GM19324 (cell line): ENCODE measurements at regions not wholly inside any gene's neighbourhood (a gene's known extent, or its start where the extent isn't known, plus 50 kb on each side); places are given as distances from the start of the nearest gene placed in this dataset.

ENCODE experiments used
- ATAC-seq: cut with Tn5 transposase; IDR thresholded peaks from one replicate; pipeline ENCODE4 v1.9.1; 2021; ENCODE audit warnings: mild to moderate bottlenecking, moderate library complexity; ENCODE audit not compliant: unreplicated experiment, low FRiP score

DNA sequence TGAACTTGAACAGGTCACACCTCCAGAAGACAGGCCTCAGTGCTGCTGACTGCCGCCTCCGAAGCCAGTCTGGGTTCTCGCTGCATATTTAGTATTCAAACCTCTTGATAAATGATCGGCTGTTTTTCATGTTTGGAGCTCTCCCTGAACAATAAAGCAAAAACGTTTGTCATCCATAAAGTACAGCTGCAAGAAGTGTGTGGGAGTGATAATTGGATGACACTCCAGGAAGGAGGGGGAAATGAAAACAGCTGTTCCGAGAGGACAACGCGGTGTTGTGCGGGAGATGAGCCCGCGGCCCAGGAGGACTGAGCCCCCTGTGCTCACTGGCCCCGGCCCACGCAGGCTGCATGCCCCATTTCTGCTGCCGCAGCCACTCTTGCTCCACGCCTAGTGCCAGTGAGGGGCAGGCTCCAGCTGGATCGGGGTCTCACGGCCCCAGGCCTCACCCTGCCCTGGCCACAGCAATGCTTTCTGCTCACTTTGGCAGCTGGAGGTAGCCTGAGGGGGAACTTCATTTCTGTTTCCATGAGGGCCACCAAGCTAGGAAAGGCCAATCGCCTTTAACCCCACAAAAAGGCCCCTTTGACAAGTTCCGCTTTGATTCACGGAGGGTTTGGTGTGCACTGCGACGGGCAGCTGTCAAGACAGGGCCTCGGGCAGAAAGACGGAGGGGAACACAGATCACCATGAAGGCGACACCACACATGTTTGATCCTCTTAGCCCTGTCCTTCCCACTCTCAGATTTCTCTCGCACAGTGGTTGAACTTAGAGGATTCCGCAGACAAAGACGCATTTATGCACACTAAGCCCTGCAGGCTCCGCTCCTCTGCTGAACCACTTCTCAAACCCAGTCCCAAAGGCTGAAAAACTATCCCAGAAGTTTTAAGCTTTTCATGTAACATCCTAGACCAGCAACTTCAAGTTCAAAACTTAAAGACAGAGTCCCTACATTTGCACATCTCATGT lies 537.6 kb downstream of the EFNB2 start:
- ATAC-seq = no peak

DNA sequence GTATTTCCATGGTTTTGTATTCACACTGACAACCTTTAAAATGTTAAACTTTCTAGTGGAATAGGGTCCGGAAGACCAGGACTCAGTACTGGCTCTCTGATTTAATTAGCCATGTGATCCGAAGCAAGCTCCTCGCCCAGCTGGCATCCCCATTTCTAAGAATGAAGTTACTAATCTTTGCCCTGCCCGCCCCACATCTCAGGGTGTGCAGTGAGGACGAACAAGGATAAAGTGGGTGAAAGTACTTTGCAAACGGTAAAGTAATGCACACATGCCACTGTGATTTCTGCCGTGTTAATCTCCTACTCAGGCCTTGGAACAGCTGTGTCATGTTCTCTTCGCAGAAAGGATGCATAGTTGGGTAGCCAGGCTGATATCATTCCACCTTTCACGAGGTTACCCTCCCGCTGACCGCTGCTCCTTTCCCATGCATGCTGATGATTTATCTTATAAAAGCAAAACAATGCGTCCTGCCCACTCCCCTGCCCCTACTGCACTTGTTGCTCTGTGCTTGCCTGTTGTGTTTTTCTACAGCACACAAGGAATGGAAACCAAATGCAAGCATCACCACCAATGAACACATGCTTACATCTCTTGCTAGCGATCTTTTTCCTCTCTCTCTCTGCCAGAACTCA lies 539.0 kb downstream of the EFNB2 start:
- no peak for ATAC-seq

DNA sequence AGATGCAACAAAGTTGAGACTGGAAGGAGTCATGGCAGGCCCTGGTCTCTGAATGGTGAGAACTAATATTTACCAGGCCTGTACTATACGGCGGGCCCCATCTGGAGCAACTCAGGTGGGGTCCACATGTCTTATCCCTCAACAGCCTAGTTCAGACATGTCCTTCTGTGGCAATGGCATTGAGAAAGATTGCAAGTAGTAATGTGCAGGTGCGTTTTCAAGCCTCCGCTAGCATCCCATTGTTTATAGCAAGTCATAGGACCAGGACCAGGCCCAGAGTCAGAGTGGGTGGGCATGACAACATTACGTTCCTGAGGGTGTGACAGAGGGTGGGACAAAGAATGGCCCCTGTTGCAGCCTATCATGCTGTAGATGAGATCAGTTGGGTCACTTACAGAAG lies 541.1 kb downstream of the EFNB2 start:
- ATAC-seq = no peak

DNA sequence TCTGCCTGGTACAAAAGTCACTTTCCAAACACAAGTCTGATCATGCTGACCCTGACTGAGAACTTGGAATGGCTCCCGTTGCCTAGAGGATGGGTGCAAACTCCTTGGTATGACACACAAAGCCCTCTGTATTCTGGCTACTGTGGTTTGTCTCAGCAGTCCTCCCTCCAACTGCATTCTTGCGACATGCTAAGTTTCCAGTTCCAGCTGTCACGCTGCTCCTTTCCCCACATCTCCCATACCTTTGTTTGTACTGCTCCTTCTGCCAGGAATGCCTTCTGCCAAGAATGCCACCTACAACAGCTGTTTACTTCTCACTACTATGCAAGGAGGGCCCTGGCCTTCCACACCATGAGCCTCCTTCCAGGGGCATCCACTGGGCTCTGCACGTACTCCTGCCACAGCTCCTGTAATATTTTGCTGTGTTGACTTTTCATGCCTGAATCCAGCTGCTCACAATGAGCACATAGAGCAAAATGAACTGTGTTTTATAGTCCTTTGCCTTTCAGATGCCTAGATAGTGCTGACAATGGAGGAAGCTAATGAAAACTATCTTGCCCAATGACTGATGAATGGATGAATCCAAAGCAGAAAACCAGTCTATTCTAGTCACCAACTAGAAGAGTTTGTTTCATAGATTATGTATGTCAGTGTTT lies 543.7 kb downstream of the EFNB2 start:
- no peak for ATAC-seq

DNA sequence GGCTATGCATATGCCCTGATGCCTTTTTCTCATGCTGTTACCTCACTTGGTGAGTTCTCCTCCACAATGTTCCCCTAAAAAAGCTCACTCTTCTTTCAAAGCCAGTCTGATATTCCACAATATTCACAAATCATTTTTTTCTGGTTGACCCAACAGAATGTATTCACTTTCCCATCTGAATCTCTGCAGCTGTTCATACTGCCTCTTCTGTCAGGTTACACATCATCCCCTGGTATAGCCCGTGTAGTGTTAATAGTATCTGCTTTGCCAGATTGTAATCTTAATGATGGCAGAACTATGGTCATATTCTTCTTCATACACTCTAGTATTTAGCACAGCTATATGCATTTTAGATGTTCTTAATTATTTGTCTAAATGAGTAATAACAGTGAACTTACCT lies 544.3 kb downstream of the EFNB2 start:
- no peak for ATAC-seq

DNA sequence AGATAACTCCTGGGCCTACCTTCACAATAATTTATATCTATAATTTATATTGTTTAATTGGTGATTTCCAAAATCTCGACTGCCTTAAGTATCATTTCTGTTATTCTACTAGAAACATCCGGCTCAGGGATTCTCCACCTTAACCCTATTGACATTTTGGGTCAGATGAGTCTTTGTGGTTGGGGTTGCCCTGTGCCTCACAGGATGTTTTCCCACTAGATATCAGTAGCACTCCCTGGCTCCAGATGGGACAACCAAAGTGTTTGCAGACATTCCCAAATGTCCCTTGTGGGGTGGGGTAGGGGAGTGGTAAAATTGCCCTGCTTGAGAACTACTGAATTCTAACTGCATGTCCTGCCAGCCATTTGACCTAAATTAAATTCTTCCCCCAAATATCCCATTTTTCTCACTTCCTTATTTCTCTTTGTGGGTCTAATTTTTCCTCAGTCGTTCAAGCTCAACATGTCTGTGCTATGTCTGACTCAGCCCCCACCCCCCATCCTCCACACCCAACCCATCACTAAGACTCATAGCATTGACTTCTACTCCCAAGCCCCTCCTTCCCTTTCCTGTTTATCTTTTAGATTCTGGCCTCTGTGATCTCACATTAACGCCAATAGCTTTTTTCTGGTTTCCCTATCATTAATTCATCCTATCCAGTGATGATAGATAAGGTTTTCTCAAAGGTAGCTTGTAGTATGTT lies 545.1 kb downstream of the EFNB2 start:
- no peak for ATAC-seq

DNA sequence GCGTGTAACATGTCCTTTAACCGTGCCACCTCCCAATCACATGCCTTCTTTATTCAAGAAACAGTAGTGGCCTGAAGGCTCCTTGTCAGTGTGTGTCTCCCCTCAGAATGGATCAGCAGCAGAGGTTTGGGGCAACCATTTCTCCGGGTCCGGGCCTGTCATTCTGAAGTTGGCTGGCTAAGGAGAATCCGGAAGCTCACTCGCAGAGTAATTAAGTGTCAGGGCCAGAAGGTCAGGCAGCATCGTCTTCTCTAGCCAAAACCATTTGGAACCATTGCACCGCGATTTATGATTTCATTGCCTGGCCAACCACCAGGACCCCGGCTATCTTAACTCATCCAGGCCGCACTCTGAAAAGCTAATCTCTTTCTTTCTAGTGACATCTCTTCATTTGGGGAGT lies 550.8 kb downstream of the EFNB2 start:
- ATAC-seq = no peak

DNA sequence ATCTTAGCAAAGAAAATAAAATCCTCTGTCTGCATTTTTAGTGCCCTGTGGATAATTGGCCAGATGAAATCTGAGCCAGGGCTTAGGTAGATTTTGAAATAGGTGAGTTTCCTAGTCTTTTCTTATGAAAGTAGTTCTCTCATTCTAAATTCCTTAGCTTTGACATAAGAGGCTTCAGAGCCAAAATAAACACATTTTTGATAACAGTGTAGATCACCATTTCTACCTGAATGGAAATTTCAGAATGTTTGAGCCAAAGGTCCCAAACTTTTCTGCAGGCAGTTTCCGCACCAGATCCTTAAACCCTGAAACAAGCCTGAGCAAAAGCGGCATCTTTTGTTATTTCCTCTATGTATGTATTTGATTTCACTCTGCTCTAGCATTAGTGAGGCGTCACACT lies 551.2 kb downstream of the EFNB2 start:
- no peak for ATAC-seq

DNA sequence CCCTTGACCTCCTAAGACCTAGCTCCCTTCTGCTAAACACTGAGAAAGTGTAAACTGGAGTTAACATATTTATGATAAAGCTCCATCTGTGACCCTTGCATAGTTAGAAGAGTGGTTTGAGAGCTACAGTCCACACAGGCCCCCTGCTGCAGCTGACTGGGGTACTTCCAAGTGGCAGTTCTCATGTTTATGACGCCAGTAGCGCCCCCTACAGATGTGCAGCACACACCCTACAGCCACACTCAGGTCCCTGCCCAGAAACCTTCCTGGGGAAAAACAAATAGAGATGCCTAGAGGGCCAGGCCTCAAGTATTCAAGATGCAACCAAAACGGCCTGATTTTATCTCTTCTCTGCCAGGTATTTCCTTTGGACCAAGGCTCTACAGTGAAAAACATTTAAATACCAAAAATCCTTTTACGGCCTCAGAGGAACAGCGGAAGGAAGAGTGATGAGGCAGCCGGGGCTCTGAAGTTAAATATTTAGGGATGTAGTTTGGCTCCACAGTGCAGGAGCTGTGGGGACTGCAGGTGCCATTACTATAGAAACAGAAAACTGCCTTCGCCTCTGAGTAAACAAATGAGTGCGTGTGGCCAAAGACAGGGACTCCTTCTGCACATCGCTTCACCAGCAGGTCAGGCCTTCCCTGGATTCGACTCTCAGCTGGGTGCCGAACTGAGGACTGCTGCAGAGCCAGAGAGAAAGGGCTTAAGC lies 553.1 kb downstream of the EFNB2 start:
- ATAC-seq = no peak

DNA sequence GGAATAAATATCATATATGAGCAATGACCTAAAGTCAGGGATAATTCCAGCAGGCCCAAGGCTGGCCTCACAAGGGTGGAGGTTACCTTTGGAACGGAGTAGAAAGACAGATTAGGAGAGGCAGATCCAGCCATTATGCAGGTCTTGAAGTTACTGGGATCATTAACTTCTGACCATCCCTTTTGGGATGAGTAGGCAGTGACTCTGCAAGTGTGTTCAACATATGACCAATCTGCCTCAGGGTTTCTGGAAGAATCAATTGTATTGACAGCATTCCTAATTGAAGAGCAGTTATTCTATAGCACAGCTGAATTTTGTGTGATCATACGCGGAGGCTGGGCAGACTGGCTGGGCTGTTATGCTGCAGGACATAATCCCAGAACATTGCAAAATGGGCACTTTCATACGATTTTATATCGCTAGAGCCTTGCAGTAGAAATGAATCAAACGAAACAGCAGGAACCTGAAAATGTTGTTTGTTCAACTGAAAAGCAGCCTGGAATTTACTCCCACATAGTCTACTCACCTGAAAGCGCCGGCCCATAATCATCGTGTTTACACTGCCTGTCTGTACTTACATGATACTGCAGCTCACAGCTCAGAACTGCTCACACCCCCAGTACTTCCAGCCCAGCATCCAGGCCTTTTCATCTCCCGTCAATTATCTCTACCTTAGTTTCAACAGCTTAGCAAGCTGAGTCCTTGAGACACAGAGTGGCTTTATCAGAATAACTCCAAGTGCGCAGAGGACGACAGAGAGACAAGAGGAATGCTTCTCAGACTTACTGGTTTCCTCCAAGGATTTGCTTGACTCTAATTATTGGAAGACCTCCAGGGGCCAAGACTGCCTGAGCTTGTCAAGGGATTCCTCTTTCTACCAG lies 556.1 kb downstream of the EFNB2 start:
- no peak for ATAC-seq

DNA sequence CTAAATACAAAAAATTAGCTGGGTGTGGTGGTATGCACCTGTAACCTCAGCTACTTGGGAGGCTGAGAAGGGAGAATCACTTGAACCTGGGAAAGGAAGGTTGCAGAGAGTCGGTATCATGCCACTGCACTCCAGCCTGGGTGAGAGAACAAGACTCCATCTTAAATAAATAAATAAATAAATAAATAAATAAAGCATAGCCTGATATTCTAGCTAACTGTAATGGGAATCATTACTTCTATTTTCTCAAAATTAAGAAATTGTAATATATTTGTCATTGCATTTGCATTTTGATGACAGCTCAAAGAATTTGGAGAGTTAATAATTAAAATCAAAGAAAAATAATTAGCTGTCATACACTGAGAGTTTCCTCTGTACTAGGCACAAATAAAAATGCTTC lies 561.1 kb downstream of the EFNB2 start:
- ATAC-seq = no peak

DNA sequence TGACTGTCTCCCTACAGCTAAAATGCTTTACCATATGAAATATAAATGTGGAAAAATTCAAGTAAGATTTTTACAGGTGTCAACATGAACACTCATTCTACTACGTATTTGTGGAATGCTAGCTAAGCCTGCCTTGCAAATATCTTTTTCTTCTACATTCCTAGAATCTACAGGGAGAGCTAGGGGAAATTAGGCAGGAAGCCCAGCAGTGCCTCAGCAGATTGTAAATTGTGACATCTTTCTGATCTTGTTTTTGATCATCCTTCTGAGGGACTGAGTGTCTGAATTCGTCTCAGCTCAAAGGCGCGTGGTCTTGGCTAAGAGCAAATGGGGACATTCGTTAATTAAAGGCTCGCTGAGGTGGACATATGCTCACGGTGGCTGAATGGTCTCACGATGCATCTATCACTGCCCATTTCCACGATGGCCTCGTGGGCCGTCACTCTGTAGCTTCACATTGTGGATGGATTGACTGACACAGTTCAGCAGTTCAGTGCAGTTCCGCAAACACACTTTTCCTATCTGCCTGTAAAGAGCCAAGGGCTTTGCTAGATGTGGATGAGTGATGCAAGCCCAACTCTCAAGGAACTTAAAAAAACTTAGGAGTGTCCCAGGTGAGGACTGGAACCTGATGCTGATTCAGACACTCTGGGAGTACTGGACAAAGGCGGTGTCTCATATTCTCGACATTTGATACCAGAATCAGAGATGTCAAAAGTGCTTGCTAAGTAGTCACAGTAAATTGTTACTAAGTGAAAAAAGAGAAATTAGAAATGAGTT lies 562.5 kb downstream of the EFNB2 start:
- no peak for ATAC-seq

DNA sequence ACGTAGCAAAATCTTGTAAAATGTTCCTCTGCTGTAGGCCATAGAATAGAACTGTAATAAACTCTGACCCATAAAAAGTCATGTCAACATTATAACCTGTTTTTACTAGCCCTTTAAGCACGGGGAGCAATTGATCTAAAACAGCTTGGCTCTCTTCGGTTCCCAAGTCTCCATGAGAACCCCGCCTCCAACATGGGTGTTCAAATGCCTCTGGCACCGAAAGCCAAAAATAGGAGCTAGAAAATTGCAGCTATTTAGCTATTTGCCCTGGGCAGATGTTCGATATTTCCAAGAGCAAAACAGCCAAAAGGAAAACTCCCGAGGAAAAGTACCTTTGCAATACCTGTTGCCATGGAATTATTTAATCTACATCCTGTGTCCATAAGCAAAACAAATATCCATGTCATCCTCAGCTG lies 563.1 kb downstream of the EFNB2 start:
- ATAC-seq = no peak

DNA sequence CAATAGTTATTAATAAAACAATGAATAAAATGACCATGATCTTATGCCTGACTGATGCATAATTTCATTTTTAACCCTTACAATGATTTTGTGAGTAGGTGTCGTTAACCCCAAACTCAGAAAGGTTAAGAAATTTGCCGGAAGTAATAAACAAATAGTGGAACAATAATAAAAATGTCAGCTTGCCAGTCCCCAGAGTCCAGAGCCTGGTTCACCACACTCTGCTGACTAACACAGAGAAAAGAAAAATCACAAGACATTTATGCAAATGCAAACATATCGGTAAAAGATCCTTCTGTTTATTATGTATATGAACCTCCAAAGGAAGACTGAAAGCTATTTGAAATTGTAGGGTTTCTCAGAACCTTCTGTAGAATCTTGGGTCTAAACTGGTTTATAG lies 563.7 kb downstream of the EFNB2 start:
- ATAC-seq = no peak

DNA sequence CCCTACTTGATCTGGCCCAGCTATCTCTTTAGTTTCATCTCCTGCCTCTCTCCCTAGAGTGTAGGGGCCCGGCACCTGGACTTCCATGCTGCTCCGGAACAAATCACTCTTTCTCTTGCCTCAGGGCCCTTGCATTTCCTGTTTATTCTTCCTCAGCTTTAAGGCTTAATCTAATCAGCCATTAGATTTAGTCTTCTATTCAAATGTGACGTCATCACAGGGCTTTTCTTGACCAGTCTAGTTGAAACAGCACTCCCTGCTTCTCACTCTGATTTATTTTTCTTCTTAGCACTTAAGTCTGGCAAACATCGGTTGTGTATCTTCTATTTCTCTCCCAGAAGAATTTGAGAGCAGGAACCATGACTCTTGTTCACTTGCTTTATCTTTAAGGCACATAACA lies 564.1 kb downstream of the EFNB2 start:
- ATAC-seq = no peak

DNA sequence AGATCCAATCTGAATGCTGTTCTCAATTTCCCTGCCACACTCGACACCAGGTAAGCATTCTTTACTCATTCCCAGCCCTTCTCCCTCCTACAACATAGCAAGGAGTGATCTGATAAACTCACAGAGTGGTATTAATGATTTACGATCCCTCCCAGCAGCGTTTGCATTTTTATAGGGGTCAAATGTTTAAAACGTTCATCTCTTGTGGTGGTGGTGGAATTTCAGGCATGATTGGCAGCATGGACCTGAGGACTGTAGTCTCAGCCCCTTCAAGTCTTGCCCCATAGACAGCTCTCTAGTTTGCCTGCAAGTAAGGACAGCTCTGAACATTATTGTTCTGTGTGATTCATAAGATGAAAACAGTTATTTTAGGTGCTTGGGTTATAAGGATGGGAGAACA lies 565.7 kb downstream of the EFNB2 start:
- no peak for ATAC-seq

DNA sequence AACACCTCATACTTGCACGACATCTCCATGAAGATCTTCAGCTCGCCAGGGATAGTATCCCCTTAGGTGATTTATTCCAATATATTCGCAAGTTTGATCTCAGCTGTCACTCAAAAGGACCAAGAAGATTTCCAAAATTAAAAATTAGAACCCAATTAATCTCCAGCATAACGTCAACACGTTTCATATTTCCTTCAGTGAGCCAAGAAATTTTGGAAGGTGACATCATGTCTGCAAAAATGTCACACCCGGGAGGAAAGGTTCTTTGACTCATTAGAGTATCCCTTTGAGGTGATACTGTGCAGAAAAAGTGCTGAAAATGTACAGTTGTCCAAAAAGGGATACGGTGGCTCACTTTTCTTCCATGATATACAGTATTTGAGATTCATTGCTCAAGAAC lies 569.6 kb downstream of the EFNB2 start:
- no peak for ATAC-seq

DNA sequence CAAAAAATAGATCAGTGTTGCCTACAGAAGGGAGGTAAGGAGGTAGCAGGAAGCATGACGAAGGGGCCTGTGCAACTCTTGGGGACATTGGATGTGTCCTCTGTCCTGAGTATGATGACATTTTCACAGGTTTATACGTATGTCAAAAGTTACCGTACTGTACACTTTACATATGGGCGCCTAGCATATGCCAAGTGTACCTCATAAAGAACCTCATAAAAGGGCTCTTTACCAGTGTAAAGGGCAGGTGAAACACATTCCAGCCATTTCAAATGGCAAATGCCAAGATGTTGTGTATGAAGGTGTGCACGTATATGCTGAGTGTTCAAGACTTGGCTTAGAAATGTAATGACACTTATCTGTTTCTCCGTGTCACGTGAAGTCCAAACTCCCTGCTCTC lies 573.4 kb downstream of the EFNB2 start:
- no peak for ATAC-seq

DNA sequence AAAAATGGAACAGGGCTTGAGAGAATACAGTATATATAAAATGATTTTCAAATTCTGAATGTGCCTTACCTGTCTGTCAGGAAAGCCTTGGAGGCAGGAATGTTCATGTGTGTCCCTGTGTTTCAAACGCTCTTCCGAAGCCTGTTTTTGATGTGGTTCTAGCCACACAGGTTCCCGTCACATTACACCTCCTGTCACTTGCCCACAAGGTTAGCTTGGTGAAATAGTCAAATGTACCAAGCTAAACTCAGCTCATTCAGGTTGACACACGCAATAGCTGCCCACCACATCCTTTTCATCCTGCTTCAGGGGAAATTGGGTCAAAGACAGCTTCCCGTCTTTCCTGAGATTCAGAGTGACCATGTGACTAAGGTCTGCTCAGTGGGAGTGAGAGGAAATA lies 574.0 kb downstream of the EFNB2 start:
- ATAC-seq = no peak
